NT2/D1 (cell line): ENCODE measurements at regions not wholly inside any gene's neighbourhood (a gene's known extent, or its start where the extent isn't known, plus 50 kb on each side); places are given as distances from the start of the nearest gene placed in this dataset.

ENCODE experiments used
- SUZ12 ChIP-seq: IDR thresholded peaks from 2 replicates; pipeline ENCODE4 v1.6.1; 2011; ENCODE audit not compliant: insufficient read length, insufficient read depth; ENCODE audit errors: extremely low read depth
- YY1 ChIP-seq: IDR thresholded peaks from 2 replicates; pipeline ENCODE4 v1.6.1; 2011; ENCODE audit not compliant: insufficient read length, insufficient read depth
- ZNF274 ChIP-seq: IDR thresholded peaks from 2 replicates; pipeline ENCODE4 v1.6.1; 2011; ENCODE audit warnings: mild to moderate bottlenecking, low read depth, low read length

DNA sequence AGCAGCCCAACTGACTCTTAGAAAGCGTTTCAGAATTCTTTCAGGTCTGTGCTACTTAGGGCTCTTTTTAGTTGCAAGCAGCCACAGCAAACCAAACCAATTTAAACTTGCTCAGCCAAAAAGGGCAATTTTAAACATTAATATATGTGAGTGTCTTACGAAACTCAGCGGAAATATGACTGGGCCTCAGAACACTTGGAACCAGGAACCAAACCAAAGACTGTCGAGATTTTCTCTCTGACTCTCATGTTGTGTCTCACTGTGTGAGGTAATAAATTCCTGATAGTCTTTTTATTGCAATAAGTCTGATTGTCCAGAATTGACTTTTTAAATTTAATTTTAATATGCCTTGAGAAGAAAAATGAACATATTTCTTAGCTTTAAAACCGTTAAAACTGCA lies 122.3 kb downstream of the SYF2 start:
- TF ChIP-seq YY1 (no peak), ZNF274 (no peak), SUZ12 (no peak)
